IPS-15b (cell line): ENCODE measurements at regions not wholly inside any gene's neighbourhood (a gene's known extent, or its start where the extent isn't known, plus 50 kb on each side); places are given as distances from the start of the nearest gene placed in this dataset.

Source experiments
- H3K27me3 ChIP-seq: one replicate; pipeline ENCODE4 v1.6.1; 2013; ENCODE audit warnings: low read length; ENCODE audit not compliant: control insufficient read depth, insufficient read depth
- H3K36me3 ChIP-seq: one replicate; pipeline ENCODE4 v1.6.1; 2013; ENCODE audit warnings: low read length; ENCODE audit not compliant: control insufficient read depth, insufficient read depth
- H3K4me1 ChIP-seq: one replicate; pipeline ENCODE4 v1.6.1; 2013; ENCODE audit warnings: mild to moderate bottlenecking, low read length; ENCODE audit not compliant: control insufficient read depth, insufficient read depth
- H3K4me3 ChIP-seq: one replicate; pipeline ENCODE4 v1.5.1; 2013; ENCODE audit warnings: low read depth, low read length
- H3K9ac ChIP-seq: one replicate; pipeline ENCODE4 v1.6.1; 2013; ENCODE audit warnings: low read depth, mild to moderate bottlenecking, low read length
- H3K9me3 ChIP-seq: one replicate; pipeline ENCODE4 v1.6.1; 2013; ENCODE audit warnings: mild to moderate bottlenecking, low read length; ENCODE audit not compliant: control insufficient read depth, insufficient read depth

- H3K36me3 ChIP-seq, result no peaks in the 10 kb centered on the region
- no peak overlapping the region for H3K4me3 ChIP-seq
- peaks cover 18% of the 10 kb centered on the region for H3K9me3 ChIP-seq
- no peaks in the 10 kb centered on the region for H3K27me3 ChIP-seq
- no peaks in the 10 kb centered on the region for H3K4me1 ChIP-seq
- no peak overlapping the region for H3K9ac ChIP-seq
Observed at GRCh38 chr10:131781791-131782190, 119.0 kb upstream of the PPP2R2D start.

- Histone ChIP-seq H3K27me3 (no peaks in the 10 kb centered on the region), H3K9me3 (no peaks in the 10 kb centered on the region), H3K36me3 (no peaks in the 10 kb centered on the region), H3K9ac (no peak overlapping the region), H3K4me1 (no peaks in the 10 kb centered on the region), H3K4me3 (no peak overlapping the region)
Observed at GRCh38 chr10:131784363-131785120, 116.3 kb upstream of the PPP2R2D start.

GRCh38 chr10:131785121-131785460 is 115.7 kb upstream of the PPP2R2D start:
- Histone ChIP-seq H3K27me3 (no peaks in the 10 kb centered on the region), H3K4me1 (no peaks in the 10 kb centered on the region), H3K36me3 (no peaks in the 10 kb centered on the region), H3K9me3 (no peaks in the 10 kb centered on the region), H3K9ac (no peak overlapping the region), H3K4me3 (no peak overlapping the region)

GRCh38 chr10:131786756-131787605 is 113.8 kb upstream of the PPP2R2D start:
- Histone ChIP-seq H3K4me1 (no peaks in the 10 kb centered on the region), H3K4me3 (no peak overlapping the region), H3K36me3 (no peaks in the 10 kb centered on the region), H3K9me3 (no peaks in the 10 kb centered on the region), H3K9ac (no peak overlapping the region), H3K27me3 (no peaks in the 10 kb centered on the region)

GRCh38 chr10:131787961-131788360 is 112.8 kb upstream of the PPP2R2D start:
- no peaks in the 10 kb centered on the region for H3K36me3 ChIP-seq
- no peak overlapping the region for H3K4me3 ChIP-seq
- no peaks in the 10 kb centered on the region for H3K9me3 ChIP-seq
- no peaks in the 10 kb centered on the region for H3K4me1 ChIP-seq
- H3K27me3 ChIP-seq, result no peaks in the 10 kb centered on the region
- H3K9ac ChIP-seq, result no peak overlapping the region

GRCh38 chr10:131788386-131788785 is 112.4 kb upstream of the PPP2R2D start:
- no peaks in the 10 kb centered on the region for H3K27me3 ChIP-seq
- H3K9me3 ChIP-seq, result no peaks in the 10 kb centered on the region
- H3K4me3 ChIP-seq, result no peak overlapping the region
- no peak overlapping the region for H3K9ac ChIP-seq
- no peaks in the 10 kb centered on the region for H3K36me3 ChIP-seq
- no peaks in the 10 kb centered on the region for H3K4me1 ChIP-seq

GRCh38 chr10:131789516-131789915 is 111.3 kb upstream of the PPP2R2D start:
- Histone ChIP-seq H3K36me3 (no peaks in the 10 kb centered on the region), H3K27me3 (no peaks in the 10 kb centered on the region), H3K9ac (no peak overlapping the region), H3K4me3 (no peak overlapping the region), H3K9me3 (no peaks in the 10 kb centered on the region), H3K4me1 (no peaks in the 10 kb centered on the region)

GRCh38 chr10:131790021-131790420 is 110.8 kb upstream of the PPP2R2D start:
- H3K9me3 ChIP-seq, result no peaks in the 10 kb centered on the region
- H3K36me3 ChIP-seq, result no peaks in the 10 kb centered on the region
- no peaks in the 10 kb centered on the region for H3K27me3 ChIP-seq
- no peak overlapping the region for H3K4me3 ChIP-seq
- no peak overlapping the region for H3K9ac ChIP-seq
- no peaks in the 10 kb centered on the region for H3K4me1 ChIP-seq

GRCh38 chr10:131792011-131792651 is 108.7 kb upstream of the PPP2R2D start:
- Histone ChIP-seq H3K9me3 (no peaks in the 10 kb centered on the region), H3K27me3 (no peaks in the 10 kb centered on the region), H3K9ac (no peak overlapping the region), H3K4me3 (no peak overlapping the region), H3K36me3 (no peaks in the 10 kb centered on the region), H3K4me1 (no peaks in the 10 kb centered on the region)

GRCh38 chr10:131792809-131793208 is 108.0 kb upstream of the PPP2R2D start:
- H3K9ac ChIP-seq, result no peak overlapping the region
- H3K9me3 ChIP-seq, result no peaks in the 10 kb centered on the region
- H3K36me3 ChIP-seq, result no peaks in the 10 kb centered on the region
- no peaks in the 10 kb centered on the region for H3K27me3 ChIP-seq
- no peaks in the 10 kb centered on the region for H3K4me1 ChIP-seq
- H3K4me3 ChIP-seq, result no peak overlapping the region

- H3K4me3 ChIP-seq, result no peak overlapping the region
- H3K9ac ChIP-seq, result no peak overlapping the region
- no peaks in the 10 kb centered on the region for H3K9me3 ChIP-seq
- H3K27me3 ChIP-seq, result no peaks in the 10 kb centered on the region
- H3K4me1 ChIP-seq, result no peaks in the 10 kb centered on the region
- no peaks in the 10 kb centered on the region for H3K36me3 ChIP-seq
Observed at GRCh38 chr10:131795761-131796160, 105.0 kb upstream of the PPP2R2D start.
